ENCODE measurements at regions not wholly inside any gene's neighbourhood (a gene's known extent, or its start where the extent isn't known, plus 50 kb on each side); places are given as distances from the start of the nearest gene placed in this dataset.

GRCh38 chr6:145082359-145082758 lies 653.0 kb downstream of the EPM2A start:
- TF ChIP-seq ATF3 (CRISPR knock-in tag; conservative IDR thresholded peaks at IDR 0.05), result no peak
- TF ChIP-seq CREM (CRISPR knock-in tag; IDR thresholded peaks at IDR 0.05), result no peak
- TF ChIP-seq E2F4 (CRISPR knock-in tag; IDR thresholded peaks at IDR 0.05; ENCODE audit: borderline replicate concordance, low read depth), result no peak
- TF ChIP-seq GTF2I (CRISPR knock-in tag; conservative IDR thresholded peaks at IDR 0.05), result no peak
- no peak for TF ChIP-seq CTCF (IDR thresholded peaks at IDR 0.05)
- no peak for TF ChIP-seq ZNF121 (CRISPR knock-in tag; IDR thresholded peaks at IDR 0.05)
- TF ChIP-seq SMAD3 (CRISPR knock-in tag; IDR thresholded peaks at IDR 0.05; ENCODE audit: borderline replicate concordance), result no peak
- TF ChIP-seq ATF2 (CRISPR knock-in tag; IDR thresholded peaks at IDR 0.05; ENCODE audit: borderline replicate concordance, low read depth), result no peak
- no peak for TF ChIP-seq NR3C1 (CRISPR knock-in tag; conservative IDR thresholded peaks at IDR 0.05; ENCODE audit: low read depth)
- no peak for TF ChIP-seq SP1 (CRISPR knock-in tag; conservative IDR thresholded peaks at IDR 0.05)
- no peak for TF ChIP-seq ARID4B (CRISPR knock-in tag; IDR thresholded peaks at IDR 0.05; ENCODE audit: borderline replicate concordance)
- TF ChIP-seq SMAD4 (CRISPR knock-in tag; IDR thresholded peaks at IDR 0.05), result no peak
- no peak for TF ChIP-seq E2F5 (CRISPR knock-in tag; IDR thresholded peaks at IDR 0.05)
- no peak for TF ChIP-seq MAX (CRISPR knock-in tag; IDR thresholded peaks at IDR 0.05)

All from WTC11 (cell line).